ENCODE measurements at regions not wholly inside any gene's neighbourhood (a gene's known extent, or its start where the extent isn't known, plus 50 kb on each side); places are given as distances from the start of the nearest gene placed in this dataset.

DNA sequence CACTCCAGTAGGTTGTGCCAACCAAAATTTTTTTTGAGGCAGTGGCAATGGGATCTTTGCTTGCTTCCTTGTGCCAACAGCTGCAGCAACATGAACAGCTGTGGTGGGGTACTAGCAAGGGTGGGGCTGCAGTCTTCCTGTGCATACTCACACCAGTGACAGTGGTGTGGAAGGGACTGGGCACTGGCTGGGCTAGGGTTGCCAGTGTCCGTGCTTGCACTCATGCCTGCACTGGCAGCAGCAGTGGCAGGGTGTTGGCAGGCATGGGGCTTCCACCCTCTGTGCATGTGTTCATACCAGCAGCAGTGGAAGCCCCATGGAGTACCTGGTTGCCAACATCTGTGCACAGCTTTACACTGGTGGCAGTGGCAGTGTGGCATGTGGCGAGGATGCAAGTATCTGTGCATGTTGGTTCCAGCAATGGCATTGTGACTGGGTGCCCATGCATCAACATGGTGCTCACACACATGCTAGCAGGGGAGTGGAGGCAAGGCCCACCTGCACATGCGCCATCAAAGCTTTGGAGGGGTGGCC, 1312.6 kb downstream of the PCDH18 start:
- CTCF ChIA-PET: no interaction called here
- DNase-seq (ENCODE audit: extremely low spot score): no peak
- POLR2A ChIA-PET: no interaction called here
- TF ChIP-seq, protein P1, sequence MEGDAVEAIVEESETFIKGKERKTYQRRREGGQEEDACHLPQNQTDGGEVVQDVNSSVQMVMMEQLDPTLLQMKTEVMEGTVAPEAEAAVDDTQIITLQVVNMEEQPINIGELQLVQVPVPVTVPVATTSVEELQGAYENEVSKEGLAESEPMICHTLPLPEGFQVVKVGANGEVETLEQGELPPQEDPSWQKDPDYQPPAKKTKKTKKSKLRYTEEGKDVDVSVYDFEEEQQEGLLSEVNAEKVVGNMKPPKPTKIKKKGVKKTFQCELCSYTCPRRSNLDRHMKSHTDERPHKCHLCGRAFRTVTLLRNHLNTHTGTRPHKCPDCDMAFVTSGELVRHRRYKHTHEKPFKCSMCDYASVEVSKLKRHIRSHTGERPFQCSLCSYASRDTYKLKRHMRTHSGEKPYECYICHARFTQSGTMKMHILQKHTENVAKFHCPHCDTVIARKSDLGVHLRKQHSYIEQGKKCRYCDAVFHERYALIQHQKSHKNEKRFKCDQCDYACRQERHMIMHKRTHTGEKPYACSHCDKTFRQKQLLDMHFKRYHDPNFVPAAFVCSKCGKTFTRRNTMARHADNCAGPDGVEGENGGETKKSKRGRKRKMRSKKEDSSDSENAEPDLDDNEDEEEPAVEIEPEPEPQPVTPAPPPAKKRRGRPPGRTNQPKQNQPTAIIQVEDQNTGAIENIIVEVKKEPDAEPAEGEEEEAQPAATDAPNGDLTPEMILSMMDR (IDR thresholded peaks at IDR 0.05; ENCODE audit: control extremely low read depth, extremely low read depth, low read depth, missing control alignments): no peak

DNA sequence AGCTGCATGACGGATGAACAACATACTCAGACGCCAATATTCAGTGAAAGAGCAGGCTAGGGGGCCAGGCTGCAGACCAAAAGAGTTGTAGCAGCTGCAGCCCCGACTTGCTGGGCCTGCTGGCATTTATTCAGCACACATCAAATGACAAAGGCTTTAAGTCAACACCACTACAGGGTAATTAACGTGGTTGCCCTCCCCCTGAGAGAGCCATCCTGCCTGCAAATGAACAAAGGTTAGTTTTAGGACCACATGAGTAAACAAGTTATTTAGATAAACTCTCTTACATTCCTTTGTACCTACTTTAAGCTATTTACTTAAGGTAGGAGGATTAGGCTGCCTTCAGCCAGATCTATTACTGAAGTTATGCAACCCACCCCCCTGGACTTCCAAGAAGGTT, 1329.1 kb downstream of the PCDH18 start:
- POLR2A ChIA-PET: no interaction called here
- TF ChIP-seq, protein P1 (IDR thresholded peaks at IDR 0.05; ENCODE audit: control extremely low read depth, extremely low read depth, low read depth, missing control alignments): no peak
- CTCF ChIA-PET: interaction anchor here (1.0 kb wide), 1 partner anchor 14 kb away, joined by 4 read pairs; no protein-coding TSS in a partner anchor
- no peak for DNase-seq (ENCODE audit: extremely low spot score)

DNA sequence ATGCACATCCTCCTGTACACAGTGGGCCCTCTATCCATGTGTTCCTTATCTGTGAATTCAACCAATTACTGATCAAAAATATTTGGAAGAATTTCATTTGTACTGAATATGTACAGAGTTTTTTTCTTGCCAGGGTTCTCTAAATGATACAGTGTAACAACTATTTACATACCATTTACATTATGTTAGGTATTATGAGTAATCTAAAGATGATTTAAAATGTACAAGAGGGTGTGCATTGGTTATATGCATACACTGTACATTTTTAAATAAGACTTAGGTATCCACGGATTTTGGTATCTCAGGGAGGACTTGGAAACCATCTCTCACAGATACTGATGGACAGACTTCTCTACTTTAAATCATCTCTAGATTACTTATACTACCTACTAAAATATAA, 1333.9 kb downstream of the PCDH18 start:
- TF ChIP-seq, protein P1 (IDR thresholded peaks at IDR 0.05; ENCODE audit: control extremely low read depth, extremely low read depth, low read depth, missing control alignments): no peak
- no peak for DNase-seq (ENCODE audit: extremely low spot score)
- POLR2A ChIA-PET: no interaction called here
- CTCF ChIA-PET: no interaction called here

DNA sequence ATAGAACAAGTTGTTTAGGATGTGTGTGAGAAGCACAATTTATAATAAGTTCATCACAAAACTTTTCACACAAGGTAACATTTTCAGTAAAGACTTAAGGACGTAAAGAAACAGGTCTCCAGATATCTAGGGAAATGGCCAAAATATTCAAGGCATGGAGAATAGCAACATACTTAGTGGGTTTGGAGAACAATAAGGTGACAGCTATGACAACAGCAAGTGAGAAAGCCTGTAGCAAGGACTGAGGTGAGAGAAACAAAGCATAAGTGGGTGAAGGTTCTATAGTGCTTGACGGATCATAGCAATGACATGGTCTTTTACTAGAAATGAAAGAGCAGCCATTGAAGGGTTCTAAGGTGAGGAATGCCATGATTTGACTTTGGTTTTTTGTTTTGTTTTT, 1337.3 kb downstream of the PCDH18 start:
- TF ChIP-seq, protein P1 (IDR thresholded peaks at IDR 0.05; ENCODE audit: control extremely low read depth, extremely low read depth, low read depth, missing control alignments): no peak
- ChIA-PET CTCF (no interaction called here), POLR2A (no interaction called here)
- no peak for DNase-seq (ENCODE audit: extremely low spot score)

DNA sequence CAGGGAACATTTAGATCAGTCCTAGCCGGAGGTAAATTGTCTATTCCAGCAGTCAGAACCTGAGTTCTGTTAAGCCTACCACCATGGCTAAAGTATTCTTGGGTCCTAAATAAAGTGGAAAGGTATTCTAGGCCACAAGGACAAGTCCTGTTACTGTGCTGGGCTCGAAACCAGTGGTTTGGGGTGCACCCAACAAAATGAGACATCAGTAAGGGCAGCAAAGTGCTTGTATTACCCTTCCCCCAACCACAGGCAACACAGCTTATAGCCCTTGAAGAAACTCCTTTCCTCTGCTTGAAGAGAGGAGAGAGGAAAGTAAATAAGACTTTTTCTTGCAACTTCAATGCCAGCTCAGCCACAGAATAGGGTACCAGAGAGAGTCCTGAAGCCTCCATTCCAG, 1345.6 kb downstream of the PCDH18 start:
- CTCF ChIA-PET: interaction anchor here (0.9 to 1.3 kb wide), 2 partner anchors 14 to 15 kb away, joined by 3 read pairs; no protein-coding TSS in a partner anchor
- TF ChIP-seq, protein P1 (IDR thresholded peaks at IDR 0.05; ENCODE audit: control extremely low read depth, extremely low read depth, low read depth, missing control alignments): no peak
- DNase-seq (ENCODE audit: extremely low spot score): no peak
- POLR2A ChIA-PET: no interaction called here

DNA sequence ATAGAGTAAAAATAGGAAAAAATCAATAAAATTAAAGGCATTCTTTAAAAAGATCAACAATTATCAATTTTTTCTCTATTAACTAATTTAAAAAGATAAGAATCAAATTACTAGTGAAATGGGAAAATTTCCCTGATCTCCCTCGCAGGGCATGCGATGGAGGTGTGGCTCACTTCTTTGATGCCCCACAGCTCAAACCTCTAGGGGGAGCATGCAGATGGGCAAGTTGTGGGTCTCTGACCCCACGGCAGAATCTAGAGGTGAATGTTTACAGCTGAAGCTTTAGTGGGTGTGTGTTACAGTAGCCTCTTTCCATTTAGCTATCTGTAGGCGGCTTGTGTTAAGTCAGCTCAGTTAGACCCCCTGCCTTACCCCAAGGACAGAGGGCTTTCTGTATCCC, 1348.8 kb downstream of the PCDH18 start:
- CTCF ChIA-PET: no interaction called here
- POLR2A ChIA-PET: no interaction called here
- DNase-seq (ENCODE audit: extremely low spot score): no peak
- TF ChIP-seq, protein P1 (IDR thresholded peaks at IDR 0.05; ENCODE audit: control extremely low read depth, extremely low read depth, low read depth, missing control alignments): no peak

DNA sequence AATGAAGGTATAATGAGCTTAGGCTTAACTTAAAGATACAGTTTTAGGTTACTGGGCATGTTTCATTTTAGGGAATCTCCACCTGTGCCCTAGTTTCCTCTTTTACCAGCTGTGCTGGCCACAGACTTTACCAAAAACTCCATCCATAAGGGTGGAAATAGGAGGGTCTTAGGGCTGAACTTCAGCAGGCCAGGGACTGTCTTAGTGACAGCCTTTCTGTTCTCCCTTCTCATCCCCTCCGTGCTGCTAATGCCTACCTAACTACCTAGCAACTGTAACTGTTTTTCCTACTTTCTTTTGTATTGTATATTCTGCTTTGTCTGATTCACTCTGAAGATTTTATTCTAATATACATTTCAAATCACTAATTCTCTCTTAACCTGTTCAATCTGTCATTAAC, 1375.3 kb downstream of the PCDH18 start:
- TF ChIP-seq, protein P1 (IDR thresholded peaks at IDR 0.05; ENCODE audit: control extremely low read depth, extremely low read depth, low read depth, missing control alignments): no peak
- no peak for DNase-seq (ENCODE audit: extremely low spot score)
- CTCF ChIA-PET: interaction anchor here (1.3 kb wide), 1 partner anchor 8 kb away, joined by 3 read pairs; no protein-coding TSS in a partner anchor
- POLR2A ChIA-PET: no interaction called here

Data from GM10248 (cell line).